ENCODE measurements at regions not wholly inside any gene's neighbourhood (a gene's known extent, or its start where the extent isn't known, plus 50 kb on each side); places are given as distances from the start of the nearest gene placed in this dataset.

DNA sequence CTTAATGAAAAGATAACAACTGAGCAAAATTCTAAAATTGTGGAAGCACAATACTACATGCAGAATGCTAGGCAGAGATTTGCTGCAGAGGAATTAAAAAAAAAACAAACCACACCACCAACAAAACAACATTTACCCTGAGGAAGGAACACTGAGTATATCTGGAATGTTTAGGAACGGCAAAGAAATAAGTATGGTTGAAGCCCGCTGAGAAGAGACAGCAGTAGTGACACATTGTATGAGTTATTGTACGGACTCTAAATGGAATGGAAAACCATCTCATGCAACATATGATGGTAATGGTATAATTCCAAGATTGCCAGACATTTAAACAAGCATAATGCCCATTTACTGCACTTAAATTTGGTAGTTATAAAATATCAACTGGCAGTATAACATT lies 568.2 kb upstream of the CCDC54 start:
- no peak for DNase-seq

- no peak for DNase-seq
Measured at GRCh38 chr3:106809623-106810299, 567.5 kb upstream of the CCDC54 start.

GRCh38 chr3:106810300-106810875 lies 566.9 kb upstream of the CCDC54 start:
- no peak for DNase-seq

GRCh38 chr3:106811376-106811775 lies 565.9 kb upstream of the CCDC54 start:
- DNase-seq = no peak

- DNase-seq = no peak
Measured at GRCh38 chr3:106813742-106814141, 563.5 kb upstream of the CCDC54 start.

GRCh38 chr3:106814231-106814630 lies 563.0 kb upstream of the CCDC54 start:
- DNase-seq = no peak

DNA sequence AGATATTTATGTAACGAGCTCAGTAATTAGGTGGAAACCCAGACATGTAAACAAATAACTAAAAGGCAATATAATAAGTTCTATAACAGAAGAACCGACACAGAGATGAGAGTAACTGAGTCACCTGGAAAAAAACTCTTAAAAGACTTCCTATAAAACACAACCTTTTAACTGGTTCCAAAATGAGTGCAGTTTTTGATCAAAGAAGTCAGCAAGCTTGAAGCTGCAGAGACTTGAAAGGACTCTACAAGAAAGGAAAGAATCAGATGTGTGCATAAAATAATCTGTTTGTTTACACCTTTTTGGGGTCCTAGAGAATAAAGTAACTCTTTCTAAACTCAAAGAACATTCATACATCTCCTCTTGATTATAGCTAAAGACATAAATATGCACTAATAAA lies 560.4 kb upstream of the CCDC54 start:
- no peak for DNase-seq

- no peak for DNase-seq
Measured at GRCh38 chr3:106817706-106818105, 559.5 kb upstream of the CCDC54 start.

DNA sequence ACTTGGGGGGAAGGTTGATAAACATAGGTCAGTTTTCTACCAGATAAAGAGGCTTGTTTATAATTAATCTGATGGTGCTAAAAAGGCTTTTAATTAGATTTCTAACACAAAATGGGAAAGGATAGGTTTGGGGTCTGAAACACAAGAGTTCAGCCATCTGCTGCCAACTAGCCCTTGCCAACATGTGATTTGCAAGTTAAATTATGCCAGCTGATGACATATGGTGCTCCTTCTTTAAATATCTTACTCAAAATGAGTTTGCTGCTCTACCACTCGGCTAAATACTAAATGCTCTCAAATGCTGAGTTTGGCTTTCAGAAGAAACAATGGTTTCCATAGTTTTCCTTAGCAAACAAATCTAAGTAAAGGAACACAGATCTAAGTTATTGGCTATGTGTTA lies 557.8 kb upstream of the CCDC54 start:
- peak in 1 of 2 experiments; percentile 26 for DNase-seq

GRCh38 chr3:106820726-106821362 lies 556.4 kb upstream of the CCDC54 start:
- no peak for DNase-seq

GRCh38 chr3:106821801-106822200 lies 555.4 kb upstream of the CCDC54 start:
- no peak for DNase-seq

DNA sequence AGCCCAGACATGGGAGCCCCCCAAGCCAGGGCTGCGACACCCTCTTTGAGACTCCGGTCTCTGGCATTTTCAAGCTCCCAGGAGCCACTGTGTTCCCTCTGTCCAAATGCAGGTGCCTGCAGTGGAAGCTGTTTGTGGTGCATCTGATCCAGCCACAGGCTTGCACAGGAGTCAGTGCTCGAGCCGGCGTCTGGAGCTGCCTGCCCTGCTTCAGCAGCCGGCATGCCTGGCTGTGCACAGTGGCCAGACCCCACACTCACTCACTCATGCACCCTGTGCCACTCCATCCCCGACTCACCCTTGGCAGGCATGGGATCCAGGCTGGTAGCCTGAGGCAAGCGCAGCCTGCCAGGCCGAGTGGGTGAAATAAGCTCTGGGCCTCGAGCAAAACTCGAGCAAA lies 555.0 kb upstream of the CCDC54 start:
- DNase-seq = no peak

GRCh38 chr3:106823701-106824100 lies 553.5 kb upstream of the CCDC54 start:
- DNase-seq = no peak

DNA sequence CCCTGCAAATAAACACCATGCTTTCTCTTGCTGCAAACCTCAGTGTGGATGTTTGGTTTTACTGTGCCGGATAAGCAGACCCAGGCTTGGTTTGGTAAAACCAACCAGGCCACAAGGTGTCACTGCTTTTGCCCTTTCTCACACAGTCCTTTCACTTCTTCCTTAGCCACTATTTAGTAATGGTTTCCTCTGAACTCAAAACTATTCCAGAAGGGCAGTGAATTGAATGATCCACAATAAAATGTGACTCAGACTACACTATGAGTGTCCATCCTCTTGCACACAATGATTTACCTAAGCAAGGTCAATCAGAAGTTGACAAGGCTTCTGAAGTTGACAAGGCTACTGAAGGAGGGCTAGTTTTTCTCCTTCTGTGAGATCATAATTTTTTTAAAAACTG lies 552.4 kb upstream of the CCDC54 start:
- DNase-seq = peak in 1 of 2 experiments; percentile 18

DNA sequence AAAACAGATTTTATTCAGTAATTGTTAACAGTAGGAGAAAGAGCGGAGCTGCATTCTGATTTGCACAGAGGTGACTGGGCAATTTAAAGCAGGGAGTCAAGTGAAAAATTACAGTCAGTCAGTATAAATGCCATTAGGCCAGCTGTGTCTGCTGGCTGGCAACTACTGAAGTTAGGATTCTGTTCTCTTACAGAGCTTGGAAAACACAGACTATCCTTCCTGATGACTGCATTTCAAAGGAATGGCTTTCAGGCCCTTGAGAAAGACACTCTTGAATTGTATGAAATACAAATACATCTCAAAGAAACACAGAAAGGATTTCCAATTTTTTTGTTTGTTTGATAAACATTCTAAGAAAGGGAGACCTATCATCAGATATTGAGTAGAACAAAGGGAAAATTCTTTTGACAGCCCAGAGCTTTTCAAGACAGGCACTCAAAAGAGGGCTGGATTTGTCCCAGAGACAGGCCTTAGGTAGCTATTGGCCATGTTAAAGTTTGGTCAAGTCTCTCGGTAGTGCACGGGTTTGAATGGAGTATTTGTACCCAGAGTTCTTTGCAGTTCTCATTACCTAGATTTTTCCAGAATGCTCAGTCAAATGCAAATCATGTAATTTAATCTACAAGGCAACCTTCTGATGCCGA lies 551.2 kb upstream of the CCDC54 start:
- no peak for DNase-seq

GRCh38 chr3:106826791-106827311 lies 550.4 kb upstream of the CCDC54 start:
- DNase-seq = no peak

DNA sequence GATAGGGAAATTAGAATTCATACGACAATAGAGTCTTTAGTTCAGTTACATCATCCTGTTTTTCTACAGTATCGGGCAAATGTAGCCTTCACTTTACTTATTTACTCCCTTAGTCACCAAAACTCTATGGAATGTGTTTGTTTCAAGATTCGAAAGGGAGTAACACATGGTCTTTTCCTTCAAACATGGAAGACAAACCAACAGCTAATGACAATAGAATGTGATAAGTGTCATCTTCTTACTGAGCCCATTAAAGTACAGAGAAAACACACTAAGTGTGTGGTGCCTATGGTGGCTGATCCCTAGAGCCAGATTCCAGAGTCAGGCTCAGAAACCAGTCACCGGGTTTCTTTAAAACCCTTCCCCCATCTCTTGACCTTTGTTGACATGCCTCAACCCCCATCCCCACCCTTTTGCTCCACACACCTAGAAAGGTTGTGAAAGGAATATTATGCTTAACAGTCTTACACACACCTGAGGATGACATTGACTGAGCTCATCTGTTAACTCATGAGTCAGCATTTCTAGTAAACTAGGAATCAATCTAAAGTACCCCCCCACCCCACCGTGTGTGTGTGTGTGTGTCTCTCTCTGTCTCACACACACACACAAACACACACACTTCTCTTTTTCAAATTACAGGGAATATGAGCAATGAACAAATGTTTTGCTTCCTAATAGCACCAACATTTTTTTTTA lies 549.6 kb upstream of the CCDC54 start:
- DNase-seq = no peak

DNA sequence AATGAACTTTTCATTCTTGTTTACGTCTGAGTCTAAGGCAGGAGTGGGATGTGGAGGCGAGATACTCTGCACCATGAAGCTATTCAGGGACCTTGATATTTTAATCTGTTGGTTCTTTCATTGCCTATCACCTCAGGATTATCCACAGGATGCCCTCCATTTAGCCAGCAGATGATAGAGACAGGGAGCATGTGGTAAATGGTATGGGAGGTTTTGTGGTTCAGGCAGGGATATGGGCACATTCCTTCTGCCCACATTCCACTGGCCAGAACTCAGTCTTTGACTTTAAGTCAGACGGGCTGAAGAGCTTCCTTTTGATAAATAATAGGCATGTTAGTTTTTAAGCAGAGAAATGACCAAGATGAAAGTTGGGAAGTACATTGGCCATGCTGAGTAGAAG lies 548.0 kb upstream of the CCDC54 start:
- DNase-seq = no peak

DNA sequence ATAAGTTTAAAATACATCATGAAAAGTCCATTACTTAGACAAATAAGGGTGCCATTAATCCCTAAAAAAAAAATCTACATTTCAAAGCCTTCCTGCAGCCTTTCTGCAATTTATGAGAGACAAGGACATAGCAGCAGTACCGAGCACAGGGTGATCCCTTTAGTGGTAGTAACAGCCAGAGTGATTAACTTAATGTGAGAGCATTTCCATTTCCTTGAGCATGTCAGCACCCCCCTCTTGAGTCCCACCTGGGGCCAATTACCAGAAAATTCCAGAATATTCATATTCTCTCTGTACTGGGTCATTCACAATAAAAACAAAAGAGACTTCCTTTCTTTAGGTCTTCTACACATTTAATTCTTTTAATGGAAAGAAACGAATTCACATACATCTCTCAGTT lies 546.9 kb upstream of the CCDC54 start:
- no peak for DNase-seq

DNA sequence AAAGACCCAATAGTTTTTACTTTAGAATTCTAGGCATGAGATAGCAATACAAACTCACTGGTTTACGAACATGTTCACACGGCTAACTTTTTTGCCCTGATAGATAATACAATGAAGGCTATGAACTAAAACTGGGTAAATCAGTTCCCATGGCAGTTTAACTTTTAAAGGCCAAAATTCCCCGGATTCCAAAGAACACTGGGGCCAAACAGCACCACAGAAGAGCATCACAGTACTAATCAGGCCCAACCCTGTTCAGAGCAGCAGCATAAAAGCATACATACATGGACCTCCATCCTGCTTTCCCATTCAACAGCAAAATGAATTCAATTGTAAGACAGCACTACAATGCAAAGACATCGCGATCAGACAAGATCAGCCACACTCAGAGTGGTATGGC lies 540.3 kb upstream of the CCDC54 start:
- no peak for DNase-seq

DNA sequence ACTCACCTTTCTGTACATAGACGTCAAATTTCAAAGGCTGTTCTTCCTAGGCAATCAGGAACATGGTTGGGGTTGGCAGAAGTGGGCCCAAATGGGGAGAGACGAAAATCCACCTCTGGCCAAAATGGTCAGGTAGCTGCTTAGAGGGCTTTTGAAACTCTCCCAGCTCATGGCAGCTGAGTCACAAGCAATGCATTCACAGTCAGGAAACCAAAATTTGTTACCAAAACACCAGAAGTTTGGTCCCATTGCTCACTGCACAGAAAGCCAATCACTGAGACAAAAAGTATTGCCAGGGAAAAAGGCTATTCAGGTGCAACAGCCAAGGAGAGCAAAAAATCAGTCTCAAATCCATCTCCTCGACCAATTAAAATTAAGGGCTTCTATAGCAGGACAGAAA lies 539.6 kb upstream of the CCDC54 start:
- DNase-seq = no peak

GRCh38 chr3:106839576-106840280 lies 537.5 kb upstream of the CCDC54 start:
- DNase-seq = no peak

DNA sequence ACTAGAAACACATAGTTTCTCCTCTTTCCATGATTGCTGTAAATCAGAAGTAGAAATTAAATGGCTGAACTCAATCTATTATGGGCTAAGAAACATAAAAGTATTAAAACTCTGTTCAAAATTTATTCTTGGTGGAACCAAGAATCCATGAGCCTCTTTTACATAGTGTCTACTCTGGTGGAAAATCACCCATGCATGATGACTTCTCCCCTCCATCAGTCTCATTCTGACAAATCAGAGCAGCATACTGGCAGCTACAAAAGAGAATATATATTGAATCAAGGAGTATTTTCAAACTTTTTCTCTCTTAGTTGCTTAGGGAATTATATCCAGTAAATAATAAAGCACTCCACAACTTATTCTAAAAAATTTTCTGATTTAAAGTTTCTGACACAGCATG lies 536.9 kb upstream of the CCDC54 start:
- no peak for DNase-seq
